Loucy (cell line): ENCODE measurements at regions not wholly inside any gene's neighbourhood (a gene's known extent, or its start where the extent isn't known, plus 50 kb on each side); places are given as distances from the start of the nearest gene placed in this dataset.

ENCODE experiments used
- EZH2phosphoT487 ChIP-seq: fragments of 200-600 bp; IDR thresholded peaks from 2 replicates; pipeline ENCODE4 v1.6.1; 2018; ENCODE audit warnings: antibody characterized with exemption, mild to moderate bottlenecking, moderate library complexity, borderline replicate concordance
- TF ChIP-seq, protein P1 (sequence below): fragments of 200-600 bp; sonication (generic); conservative IDR thresholded peaks from 2 replicates; pipeline ENCODE4 v1.5.1; 2014; ENCODE audit warnings: mild to moderate bottlenecking, antibody characterized with exemption, low read length

DNA sequence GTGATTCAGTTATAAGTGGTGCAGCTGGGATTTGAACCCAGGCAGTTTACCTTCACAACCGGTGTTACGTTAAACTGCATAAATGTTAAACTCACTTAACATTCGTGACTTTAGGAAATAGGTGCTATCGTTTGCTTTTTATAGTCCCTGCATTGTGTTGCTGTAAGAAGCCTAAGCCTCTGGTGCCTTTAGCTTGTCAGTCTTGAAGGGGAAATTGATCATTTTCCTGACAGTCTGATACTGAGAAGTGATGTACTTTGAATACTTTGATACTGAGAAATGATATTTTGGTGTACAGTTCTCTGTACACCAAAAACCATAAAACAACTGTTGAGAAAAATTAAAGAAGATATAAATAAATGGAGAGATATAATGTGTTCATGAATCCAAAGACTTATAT lies 52.5 kb upstream of the NEDD9 start:
- TF ChIP-seq, protein P1, sequence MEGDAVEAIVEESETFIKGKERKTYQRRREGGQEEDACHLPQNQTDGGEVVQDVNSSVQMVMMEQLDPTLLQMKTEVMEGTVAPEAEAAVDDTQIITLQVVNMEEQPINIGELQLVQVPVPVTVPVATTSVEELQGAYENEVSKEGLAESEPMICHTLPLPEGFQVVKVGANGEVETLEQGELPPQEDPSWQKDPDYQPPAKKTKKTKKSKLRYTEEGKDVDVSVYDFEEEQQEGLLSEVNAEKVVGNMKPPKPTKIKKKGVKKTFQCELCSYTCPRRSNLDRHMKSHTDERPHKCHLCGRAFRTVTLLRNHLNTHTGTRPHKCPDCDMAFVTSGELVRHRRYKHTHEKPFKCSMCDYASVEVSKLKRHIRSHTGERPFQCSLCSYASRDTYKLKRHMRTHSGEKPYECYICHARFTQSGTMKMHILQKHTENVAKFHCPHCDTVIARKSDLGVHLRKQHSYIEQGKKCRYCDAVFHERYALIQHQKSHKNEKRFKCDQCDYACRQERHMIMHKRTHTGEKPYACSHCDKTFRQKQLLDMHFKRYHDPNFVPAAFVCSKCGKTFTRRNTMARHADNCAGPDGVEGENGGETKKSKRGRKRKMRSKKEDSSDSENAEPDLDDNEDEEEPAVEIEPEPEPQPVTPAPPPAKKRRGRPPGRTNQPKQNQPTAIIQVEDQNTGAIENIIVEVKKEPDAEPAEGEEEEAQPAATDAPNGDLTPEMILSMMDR = no peak
- TF ChIP-seq EZH2phosphoT487 = no peak
